GM21723 (cell line): ENCODE measurements at regions not wholly inside any gene's neighbourhood (a gene's known extent, or its start where the extent isn't known, plus 50 kb on each side); places are given as distances from the start of the nearest gene placed in this dataset.

Experiments
- ATAC-seq: cut with Tn5 transposase; IDR thresholded peaks from one replicate; pipeline ENCODE4 v1.9.1; 2021; ENCODE audit warnings: mild to moderate bottlenecking, moderate library complexity; ENCODE audit not compliant: unreplicated experiment

DNA sequence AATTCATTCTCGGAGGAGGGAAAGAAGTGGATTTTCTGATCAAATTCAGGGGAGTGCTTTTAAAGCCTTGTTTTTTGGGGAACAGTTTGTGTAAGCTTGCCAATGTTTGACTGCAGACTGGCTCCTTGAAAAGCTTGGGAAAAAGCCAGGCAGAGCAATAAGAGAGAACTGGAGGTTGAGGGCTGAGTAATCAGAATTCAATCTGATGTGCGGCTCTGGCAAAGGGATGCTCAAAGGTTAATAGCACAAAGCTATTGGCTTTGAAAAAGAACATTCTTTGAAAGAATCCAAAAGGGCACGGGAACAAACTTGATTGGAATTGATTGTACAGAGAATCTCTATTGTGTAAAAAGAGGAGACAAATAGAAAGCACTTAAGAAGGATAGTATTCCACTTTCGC, 279.3 kb downstream of the YTHDC2 start:
- no peak for ATAC-seq

DNA sequence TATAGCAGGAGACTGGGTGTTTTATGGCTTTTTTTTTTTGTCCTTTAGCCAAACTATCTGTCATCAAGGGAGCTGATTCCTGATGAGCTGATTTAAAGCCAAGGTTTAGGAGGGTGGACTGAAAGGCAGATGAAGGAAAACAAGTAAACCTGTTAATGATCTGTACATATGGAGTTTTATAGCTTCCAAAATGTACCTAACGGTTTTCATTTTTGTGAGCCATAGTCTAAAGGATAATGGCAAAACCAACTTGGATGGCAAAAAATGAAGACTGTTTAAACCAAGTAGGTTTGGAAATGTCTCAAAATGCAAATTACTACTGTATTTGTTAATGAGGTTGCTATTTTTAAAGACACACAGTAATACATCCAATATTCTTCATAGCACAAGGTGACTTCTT, 281.5 kb downstream of the YTHDC2 start:
- ATAC-seq, result no peak

GRCh38 chr5:113800686-113801085, 287.2 kb downstream of the YTHDC2 start:
- ATAC-seq, result no peak

DNA sequence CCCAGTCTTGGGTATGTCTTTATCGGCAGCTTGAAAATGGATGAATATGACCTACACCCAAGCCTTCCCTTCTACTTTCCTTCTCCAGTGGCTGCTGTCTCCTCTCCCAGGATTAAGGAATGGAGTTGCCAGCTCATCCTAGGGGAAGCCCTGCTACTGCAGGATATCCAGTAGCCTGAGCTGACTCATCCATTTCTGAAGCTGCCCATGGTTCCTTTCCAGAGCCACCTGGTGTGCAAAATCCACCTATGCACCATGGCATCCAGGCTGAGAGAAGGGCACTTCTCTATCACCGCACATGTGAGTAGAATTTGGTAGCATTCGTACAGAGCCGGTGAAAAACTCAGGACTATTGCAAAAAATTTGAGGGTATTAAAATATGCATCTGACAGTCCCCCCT, 290.8 kb downstream of the YTHDC2 start:
- no peak for ATAC-seq

GRCh38 chr5:113804943-113805342, 291.4 kb downstream of the YTHDC2 start:
- ATAC-seq, result no peak

DNA sequence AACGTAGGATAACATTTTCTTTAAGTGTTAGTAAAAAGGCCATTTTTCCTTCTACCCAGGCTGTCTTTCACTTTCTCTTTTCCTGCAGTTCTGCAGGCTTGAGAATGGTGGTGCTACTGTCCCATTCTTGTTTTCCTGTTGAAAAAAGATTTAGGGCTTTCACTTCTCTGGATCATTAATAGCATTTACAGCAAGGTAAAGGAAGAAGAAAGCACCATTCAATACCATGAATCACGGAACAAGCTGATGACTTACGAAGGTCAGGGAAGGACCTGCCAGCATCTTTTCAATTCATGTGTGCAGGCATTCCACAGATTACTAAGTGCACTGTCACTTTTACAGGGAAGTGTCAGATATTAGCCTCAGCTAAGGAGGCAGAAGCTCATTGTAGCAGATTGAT, 292.8 kb downstream of the YTHDC2 start:
- no peak for ATAC-seq

DNA sequence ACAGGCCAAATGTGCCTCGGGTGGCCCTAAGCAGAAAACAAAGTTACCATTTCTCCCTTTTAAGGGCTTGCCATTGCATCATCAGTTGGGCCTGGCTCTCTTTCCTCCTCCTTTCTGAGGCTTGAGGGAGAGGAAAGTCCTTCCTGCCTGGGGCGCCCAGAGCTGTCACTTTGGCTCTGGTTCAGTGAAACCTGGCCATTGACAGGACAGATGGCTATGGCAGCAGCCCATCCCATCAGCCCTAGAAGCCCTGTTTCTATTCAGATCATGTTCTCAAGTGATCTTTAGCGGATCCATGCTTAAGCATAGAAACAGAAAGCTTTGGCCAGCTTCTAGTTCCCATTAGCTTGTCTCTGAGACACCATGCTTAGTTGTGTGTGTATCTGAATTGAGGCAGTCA, 293.4 kb downstream of the YTHDC2 start:
- ATAC-seq, result no peak

- no peak for ATAC-seq
Measured at GRCh38 chr5:113807427-113807991, 294.0 kb downstream of the YTHDC2 start.

GRCh38 chr5:113808956-113809355, 295.5 kb downstream of the YTHDC2 start:
- ATAC-seq, result no peak

GRCh38 chr5:113809626-113810025, 296.1 kb downstream of the YTHDC2 start:
- ATAC-seq, result no peak

- ATAC-seq, result no peak
Measured at GRCh38 chr5:113813466-113813865, 300.0 kb downstream of the YTHDC2 start.

- ATAC-seq, result no peak
Measured at GRCh38 chr5:113817683-113818082, 304.2 kb downstream of the YTHDC2 start.

GRCh38 chr5:113823696-113824095, 310.2 kb downstream of the YTHDC2 start:
- no peak for ATAC-seq

GRCh38 chr5:113824307-113824706, 310.8 kb downstream of the YTHDC2 start:
- no peak for ATAC-seq

- ATAC-seq, result no peak
Measured at GRCh38 chr5:113825176-113825575, 311.7 kb downstream of the YTHDC2 start.

- ATAC-seq, result no peak
Measured at GRCh38 chr5:113846941-113847340, 333.4 kb downstream of the YTHDC2 start.

- ATAC-seq, result no peak
Measured at GRCh38 chr5:113864437-113864836, 350.9 kb downstream of the YTHDC2 start.

DNA sequence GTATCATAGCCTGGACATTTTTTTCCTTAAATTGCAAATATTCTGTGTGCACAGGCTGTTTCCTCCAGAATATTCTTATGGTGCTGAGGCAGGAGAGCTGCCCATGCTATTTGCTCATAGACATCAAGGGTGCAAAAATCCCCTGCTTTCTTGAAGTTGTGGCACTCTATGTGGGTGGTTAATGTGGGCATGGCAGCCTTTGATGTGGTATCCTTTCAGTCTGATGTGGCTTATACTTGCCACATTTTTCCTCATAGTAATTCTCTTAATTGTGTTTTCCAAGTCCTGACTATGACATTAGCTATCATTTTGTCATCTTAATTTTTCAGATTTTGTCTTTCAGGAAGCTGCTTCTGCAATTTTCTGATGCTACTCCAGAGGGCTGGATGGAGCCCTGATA, 353.3 kb downstream of the YTHDC2 start:
- ATAC-seq, result no peak

- ATAC-seq, result no peak
Measured at GRCh38 chr5:113869611-113870010, 356.1 kb downstream of the YTHDC2 start.

DNA sequence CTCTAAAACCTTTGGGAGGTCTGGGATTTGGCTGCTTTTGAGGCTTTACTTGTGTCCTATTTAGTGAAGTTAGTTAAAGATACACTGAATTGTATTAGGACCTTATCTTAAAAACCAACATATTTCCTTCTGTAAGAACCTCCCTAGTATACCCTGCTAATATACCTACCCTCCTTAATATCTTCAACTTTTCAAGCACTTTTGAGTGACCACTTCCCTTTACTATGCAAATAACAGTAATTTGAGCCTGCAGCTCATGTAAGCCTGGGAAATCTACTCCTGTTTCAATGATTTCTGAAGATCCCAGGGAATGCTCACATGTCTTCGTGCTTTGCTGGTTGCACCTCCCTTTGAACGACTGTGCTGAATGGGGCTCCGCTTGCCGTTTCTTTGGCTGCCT, 358.5 kb downstream of the YTHDC2 start:
- ATAC-seq, result no peak

DNA sequence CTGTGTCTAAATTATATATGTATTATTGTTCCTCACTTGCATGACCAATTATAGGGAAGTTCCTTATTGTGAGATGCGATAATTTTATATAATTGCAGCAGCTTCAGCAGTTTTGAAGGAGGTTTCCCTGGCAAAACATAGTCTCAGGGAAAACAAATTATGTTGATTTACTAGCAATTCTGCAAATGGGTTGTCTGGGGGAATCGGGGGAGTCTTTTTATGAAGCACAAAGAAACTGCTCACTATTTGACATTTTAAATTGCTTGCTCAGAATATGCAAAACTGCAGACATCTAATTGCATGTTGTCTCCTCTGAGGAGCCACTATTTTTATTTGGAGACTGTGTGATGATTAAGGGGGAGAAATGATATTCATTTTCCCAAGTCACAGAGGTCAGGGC, 361.6 kb downstream of the YTHDC2 start:
- no peak for ATAC-seq

GRCh38 chr5:113891491-113891890, 378.0 kb downstream of the YTHDC2 start:
- ATAC-seq, result no peak

- ATAC-seq, result no peak
Measured at GRCh38 chr5:113896789-113897188, 383.3 kb downstream of the YTHDC2 start.

- ATAC-seq, result no peak
Measured at GRCh38 chr5:113897748-113898147, 384.3 kb downstream of the YTHDC2 start.
